DMS79 (cell line): ENCODE measurements at regions not wholly inside any gene's neighbourhood (a gene's known extent, or its start where the extent isn't known, plus 50 kb on each side); places are given as distances from the start of the nearest gene placed in this dataset.

Experiments used
- DNase-seq: peaks from one replicate; lab custom pipeline; 2025; lab: John Stamatoyannopoulos, UW

GRCh38 chr4:54495091-54495490, 162.7 kb upstream of the KIT start:
- no peak for DNase-seq

DNA sequence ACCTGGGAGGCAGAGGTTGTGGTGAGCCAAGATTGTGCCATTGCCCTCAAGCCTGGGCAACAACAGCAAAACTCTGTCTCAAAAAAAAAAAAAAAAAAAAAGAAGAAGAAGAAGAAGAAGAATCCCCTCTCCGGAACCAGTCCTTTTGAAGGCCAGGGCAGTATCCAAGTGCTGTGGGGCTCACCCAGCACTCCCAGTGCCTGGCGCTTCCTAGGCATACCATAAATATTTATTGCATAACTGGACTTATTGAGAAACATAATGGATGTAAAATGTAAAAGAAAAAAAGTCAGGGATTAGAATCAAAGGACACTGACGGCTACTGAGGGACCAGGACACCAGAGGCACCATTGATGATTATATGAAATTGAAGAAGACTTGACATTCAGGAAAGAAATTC, 162.1 kb upstream of the KIT start:
- DNase-seq, result no peak

DNA sequence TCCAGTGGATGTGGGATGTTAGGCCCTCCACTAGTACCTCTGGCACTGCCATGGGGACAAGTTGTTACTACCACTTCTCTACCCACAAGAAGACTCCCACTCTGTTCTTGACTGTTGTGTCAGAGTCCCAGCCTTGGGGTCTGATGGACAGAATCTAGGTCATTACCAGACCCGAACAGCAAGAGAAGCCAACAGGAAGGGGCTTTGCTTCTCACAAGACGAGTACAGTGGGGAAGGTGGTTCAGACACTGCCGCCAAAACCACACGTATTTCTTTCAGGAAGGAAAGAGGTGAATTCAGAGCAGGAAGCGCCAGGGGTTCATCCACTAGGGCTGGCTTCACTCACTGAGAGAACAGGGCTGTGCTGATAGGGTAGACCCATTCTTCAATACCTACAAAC, 161.3 kb upstream of the KIT start:
- DNase-seq, result no peak

GRCh38 chr4:54497947-54498346, 159.8 kb upstream of the KIT start:
- no peak for DNase-seq

DNA sequence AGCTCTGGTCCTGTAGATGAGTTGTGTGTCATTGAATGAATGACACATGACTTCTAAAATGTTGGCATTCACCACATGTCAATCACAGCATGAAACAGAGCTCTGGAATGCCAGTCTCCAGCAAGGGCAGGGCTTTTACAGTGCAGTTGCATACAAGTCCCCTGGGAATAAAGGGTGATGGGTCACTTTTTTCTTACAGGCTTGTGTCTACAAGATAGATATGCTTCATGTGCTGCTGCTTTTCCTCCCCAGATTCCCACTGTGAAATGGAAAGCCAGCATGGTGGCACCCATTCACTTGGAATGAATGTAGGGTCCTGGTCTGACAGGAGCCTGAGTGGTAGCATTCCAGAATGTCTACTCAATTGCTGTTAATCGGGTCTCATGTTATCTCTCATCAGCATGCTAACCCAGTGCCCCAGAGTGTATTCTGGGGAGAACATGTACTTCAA, 159.1 kb upstream of the KIT start:
- DNase-seq, result no peak

GRCh38 chr4:54499308-54500074, 158.3 kb upstream of the KIT start:
- DNase-seq, result no peak

GRCh38 chr4:54505362-54505761, 152.4 kb upstream of the KIT start:
- no peak for DNase-seq

DNA sequence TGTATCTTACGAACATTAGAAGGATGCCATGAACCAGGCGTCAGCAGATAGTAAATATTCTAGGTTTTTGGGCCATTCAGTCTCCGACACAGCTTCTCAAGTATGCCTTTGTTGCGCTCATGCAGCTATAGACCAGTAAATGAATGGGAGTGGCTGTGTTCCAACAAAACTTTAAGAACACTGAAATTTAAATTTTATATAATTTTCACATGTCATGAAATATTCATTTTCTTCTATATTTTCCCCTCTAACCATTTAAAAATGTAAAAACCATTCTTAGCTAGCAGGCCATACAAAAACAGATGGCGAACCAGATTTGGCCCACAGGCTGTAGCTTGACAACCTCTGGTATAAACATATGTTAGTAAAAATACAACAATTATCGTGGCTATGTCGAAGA, 151.8 kb upstream of the KIT start:
- no peak for DNase-seq

DNA sequence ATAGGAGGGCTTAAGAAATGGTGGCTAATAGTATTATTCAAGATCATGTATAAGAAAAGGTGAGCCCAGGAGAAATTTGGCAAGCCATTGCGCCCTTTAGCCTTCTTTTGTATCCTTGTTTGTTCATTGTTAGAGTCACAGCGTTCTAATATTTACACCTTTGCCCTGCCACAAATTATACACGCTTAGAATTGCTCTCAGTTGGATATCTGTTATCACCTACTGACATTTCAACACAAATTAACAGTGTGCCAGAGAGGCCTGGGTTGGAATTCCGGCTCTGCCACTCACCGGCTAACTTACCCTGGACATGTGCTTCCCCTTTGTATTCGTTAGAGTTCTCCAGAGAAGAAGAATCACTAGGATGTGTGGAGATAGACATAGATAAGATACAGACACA, 148.7 kb upstream of the KIT start:
- no peak for DNase-seq

- DNase-seq, result no peak
These were observed 144.6 kb upstream of the KIT start for GRCh38 chr4:54513204-54513603.

GRCh38 chr4:54513741-54514140, 144.0 kb upstream of the KIT start:
- no peak for DNase-seq

DNA sequence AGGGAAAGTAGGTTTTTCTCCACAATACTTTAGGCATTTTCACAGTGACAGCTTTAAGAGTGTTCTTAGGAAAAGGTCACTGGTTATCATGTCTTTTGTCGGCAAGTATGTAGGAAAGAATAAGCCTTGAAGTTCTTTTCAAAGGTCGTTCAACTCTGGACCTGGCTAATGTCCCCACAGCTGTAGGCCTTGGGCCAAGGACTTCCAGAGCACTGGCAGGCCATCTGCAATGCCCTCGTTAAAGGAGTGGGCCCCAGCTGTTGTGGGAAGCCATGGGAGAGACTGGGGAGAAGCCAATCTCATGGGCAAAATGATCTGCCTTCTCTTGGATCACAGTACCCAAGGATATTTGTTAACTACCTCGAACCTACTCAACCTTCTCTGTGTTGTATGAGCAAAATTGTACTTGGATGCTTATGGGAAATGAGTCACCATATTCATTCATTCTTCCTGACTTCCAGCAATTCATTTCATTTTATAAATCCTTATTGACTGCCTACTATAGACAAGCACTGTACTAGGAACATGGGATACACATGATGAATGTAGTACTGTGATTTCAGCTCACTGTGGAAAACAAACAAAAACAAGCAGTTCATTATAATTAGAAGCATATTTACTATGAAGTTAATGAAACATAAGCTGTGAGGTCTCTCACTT, 141.1 kb upstream of the KIT start:
- DNase-seq, result no peak

- DNase-seq, result no peak
These were observed 139.8 kb upstream of the KIT start for GRCh38 chr4:54517781-54518444.

DNA sequence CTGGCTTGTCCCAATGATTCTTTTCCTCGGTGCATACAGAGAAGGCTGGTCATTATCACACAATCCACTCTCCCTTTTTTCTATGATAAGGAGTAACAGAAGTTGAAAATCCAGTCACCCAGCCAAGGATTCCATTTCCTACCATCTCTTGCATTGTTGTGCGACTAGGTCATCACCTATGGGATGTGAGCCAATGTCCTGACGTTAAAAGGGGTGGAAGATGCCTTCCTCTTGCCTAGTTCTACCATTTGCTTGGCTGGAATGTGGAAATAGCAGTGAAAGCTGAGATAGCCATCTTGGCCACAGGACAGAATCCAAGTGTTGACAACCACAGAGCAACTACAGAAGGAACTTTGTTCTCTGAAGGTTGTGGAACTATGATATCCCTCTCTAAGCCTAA, 132.2 kb upstream of the KIT start:
- no peak for DNase-seq

GRCh38 chr4:54526560-54526959, 131.2 kb upstream of the KIT start:
- DNase-seq, result no peak

DNA sequence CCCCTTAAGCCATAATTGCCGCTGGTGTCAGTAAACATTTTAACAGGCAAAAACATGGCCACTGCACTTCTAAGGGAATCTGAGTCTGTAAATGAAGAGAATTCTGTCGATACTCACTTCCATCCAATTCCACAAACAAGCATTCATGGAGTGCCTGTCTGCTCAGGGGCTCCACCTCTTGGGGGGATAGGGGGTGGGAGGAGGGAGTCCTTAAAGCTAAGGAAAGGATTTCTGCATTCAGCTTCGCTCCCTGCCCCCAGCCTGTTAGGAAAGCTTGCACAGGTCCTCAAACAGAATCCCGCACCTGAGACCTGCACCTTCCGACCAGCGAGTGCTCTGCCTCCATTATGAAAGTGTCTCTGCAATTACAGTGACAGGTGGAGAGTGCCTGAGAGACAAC, 130.2 kb upstream of the KIT start:
- DNase-seq, result no peak

DNA sequence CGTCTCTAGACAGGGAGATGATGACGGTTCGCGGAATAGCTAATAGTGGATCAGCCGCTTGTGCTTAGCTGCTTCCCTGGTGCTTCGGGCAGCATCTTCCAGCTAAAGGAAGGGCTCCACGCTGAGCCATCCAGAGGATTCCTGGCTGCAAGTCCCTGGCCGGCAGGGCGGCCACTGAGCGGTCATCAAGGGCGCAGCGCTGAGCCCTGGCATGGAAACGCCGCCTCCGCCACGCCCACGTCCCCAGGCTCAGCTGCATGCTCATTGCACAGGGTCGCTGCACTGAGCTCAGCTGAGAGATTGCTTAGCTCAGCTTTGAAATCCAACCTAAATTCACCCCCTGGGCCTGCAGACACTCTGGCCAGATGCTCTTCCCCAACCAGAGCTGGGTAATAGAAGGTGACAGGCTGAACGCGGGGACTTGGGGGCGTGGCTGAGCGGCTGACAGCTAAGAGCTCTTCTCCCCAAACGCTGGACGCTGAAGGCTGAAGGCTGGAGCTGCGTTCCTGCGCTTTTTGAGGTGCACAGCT, 118.2 kb upstream of the KIT start:
- DNase-seq, result peak; percentile 40

DNA sequence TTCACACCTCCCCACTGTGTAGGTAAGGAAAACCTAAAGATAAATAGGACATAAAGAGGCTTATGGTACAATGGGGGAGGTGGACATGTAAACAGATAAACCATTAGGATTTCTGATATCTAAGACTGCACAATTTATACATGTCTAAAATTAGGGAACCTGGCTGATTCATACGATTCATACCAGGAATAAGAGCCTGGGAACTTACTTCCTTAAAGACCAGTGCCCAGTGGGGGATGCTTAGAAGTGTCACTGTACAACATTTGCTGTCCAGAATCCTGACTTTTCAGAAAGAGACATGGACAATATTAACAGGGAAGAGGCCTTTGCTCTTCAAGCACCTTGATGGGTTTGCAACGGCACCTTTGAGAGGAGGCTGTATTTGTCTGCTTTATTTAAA, 116.8 kb upstream of the KIT start:
- no peak for DNase-seq

DNA sequence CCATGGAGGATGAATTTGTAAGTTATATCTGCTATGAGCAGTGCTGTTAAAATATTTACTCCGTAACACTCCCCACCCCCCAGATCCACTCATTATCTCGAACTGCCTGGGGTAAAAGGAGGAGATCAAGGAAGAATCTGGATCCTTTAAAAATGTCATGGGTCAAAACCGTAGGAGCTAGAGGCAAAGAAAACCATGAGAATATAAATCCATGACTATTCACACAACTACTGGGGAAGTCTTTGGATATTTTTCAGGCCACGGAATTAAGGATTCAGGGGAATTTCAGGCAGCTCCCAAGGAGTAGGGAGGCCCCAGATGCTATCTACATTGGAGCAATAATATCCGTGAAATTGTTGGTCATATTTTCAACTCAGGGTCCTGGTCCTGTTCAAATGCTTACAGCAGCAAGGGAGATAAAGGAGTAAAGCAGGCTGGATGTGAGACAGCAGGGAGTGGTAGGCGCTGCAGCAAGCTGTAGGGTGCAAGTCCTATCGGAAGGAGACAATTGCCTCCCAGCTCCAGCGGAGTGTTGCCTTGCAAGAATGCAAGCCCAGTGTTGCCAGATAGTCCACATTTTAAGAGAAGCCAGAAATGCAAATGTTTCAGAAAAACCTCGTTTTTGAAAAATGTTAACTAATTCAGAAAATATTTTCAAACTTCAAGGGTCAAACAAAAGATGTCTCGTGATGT, 116.2 kb upstream of the KIT start:
- DNase-seq, result no peak

GRCh38 chr4:54542119-54542438, 115.7 kb upstream of the KIT start:
- DNase-seq, result no peak

- no peak for DNase-seq
These were observed 115.2 kb upstream of the KIT start for GRCh38 chr4:54542540-54543041.

- no peak for DNase-seq
These were observed 114.5 kb upstream of the KIT start for GRCh38 chr4:54543088-54543795.
